Endodermal cell (in vitro differentiated cells): ENCODE measurements at regions not wholly inside any gene's neighbourhood (a gene's known extent, or its start where the extent isn't known, plus 50 kb on each side); places are given as distances from the start of the nearest gene placed in this dataset.

Source experiments
- DNase-seq: peaks from one replicate; pipeline ENCODE4 v3.0.0-alpha.2; 2017
- H3K27ac ChIP-seq: 2 replicates; pipeline ENCODE4 v1.5.1; 2013; ENCODE audit warnings: mild to moderate bottlenecking, low read depth, low read length, moderate library complexity
- H3K27me3 ChIP-seq: 2 replicates; pipeline ENCODE4 v1.6.1; 2013; ENCODE audit warnings: mild to moderate bottlenecking, low read length, moderate library complexity; ENCODE audit not compliant: insufficient read depth, control insufficient read depth, poor library complexity, severe bottlenecking
- H3K36me3 ChIP-seq: 2 replicates; pipeline ENCODE4 v1.7.0; 2013; ENCODE audit warnings: mild to moderate bottlenecking, low read length, moderate library complexity; ENCODE audit not compliant: control insufficient read depth, insufficient read depth
- H3K4me1 ChIP-seq: one replicate; pipeline ENCODE4 v1.7.0; 2013; ENCODE audit warnings: low read length; ENCODE audit not compliant: control insufficient read depth, insufficient read depth
- H3K4me3 ChIP-seq: 2 replicates; pipeline ENCODE4 v1.5.1; 2013; ENCODE audit warnings: mild to moderate bottlenecking, low read length, moderate library complexity
- H3K9ac ChIP-seq: 2 replicates; pipeline ENCODE4 v1.6.1; 2013; ENCODE audit warnings: mild to moderate bottlenecking, low read length, moderate library complexity; ENCODE audit not compliant: poor library complexity, severe bottlenecking; ENCODE audit errors: extremely low read depth
- H3K9me3 ChIP-seq: 2 replicates; pipeline ENCODE4 v1.6.1; 2013; ENCODE audit warnings: mild to moderate bottlenecking, low read length, moderate library complexity; ENCODE audit not compliant: control insufficient read depth
- H3K27ac Mint-ChIP-seq: 2 replicates; pipeline ENCODE4 v1.8.0; 2020; ENCODE audit warnings: mixed read lengths
- H3K27me3 Mint-ChIP-seq: 2 replicates; pipeline ENCODE4 v1.8.0; 2021; ENCODE audit warnings: mild to moderate bottlenecking, mixed read lengths; ENCODE audit not compliant: insufficient read depth
- H3K36me3 Mint-ChIP-seq: 2 replicates; pipeline ENCODE4 v1.8.0; 2020; ENCODE audit warnings: low read depth, mixed read lengths
- H3K4me1 Mint-ChIP-seq: 2 replicates; pipeline ENCODE4 v1.8.0; 2020; ENCODE audit warnings: mixed read lengths
- H3K4me3 Mint-ChIP-seq: 2 replicates; pipeline ENCODE4 v1.8.0; 2020; ENCODE audit warnings: mild to moderate bottlenecking, moderate library complexity, mixed read lengths
- H3K9me3 Mint-ChIP-seq: 2 replicates; pipeline ENCODE4 v1.8.0; 2020; ENCODE audit warnings: mild to moderate bottlenecking, mixed read lengths
- CTCF ChIP-seq: fragments of 200-600 bp; sonication (generic); conservative IDR thresholded peaks from 2 replicates; pipeline ENCODE4 v1.5.0; 2021; ENCODE audit warnings: antibody characterized with exemption, mild to moderate bottlenecking
- WGBS, 2 experiments: methylation state at CpG; one replicate each; pipeline versions ENCODE4 v1.1.5 to v1.1.7; 2013; ENCODE audit warnings: missing lambda C conversion rate in 2 of 2, mixed read lengths in 1 of 2; ENCODE audit not compliant: insufficient coverage in 1 of 2, insufficient read length in 1 of 2; 5-methylcytosine and 5-hydroxymethylcytosine counted together

- Mint-ChIP-seq H3K9me3 (no peaks in the 10 kb centered on the region), H3K27ac (no peak overlapping the region), H3K4me3 (no peak overlapping the region), H3K4me1 (no peaks in the 10 kb centered on the region), H3K36me3 (no peaks in the 10 kb centered on the region), H3K27me3 (no peaks in the 10 kb centered on the region)
- H3K4me1 ChIP-seq, result no peaks in the 10 kb centered on the region
- no peak overlapping the region for H3K27ac ChIP-seq
- TF ChIP-seq CTCF, result no peak
- H3K9me3 ChIP-seq, result no peaks in the 10 kb centered on the region
- peak; percentile 51 for DNase-seq
- no peak overlapping the region for H3K4me3 ChIP-seq
- WGBS, 2 experiments, result 90 to 100% methylated on average over 1 to 4 of the region's 4 CpGs
- H3K27me3 ChIP-seq, result no peaks in the 10 kb centered on the region
- no peak overlapping the region for H3K9ac ChIP-seq
- H3K36me3 ChIP-seq, result no peaks in the 10 kb centered on the region
Observed at GRCh38 chr3:160090653-160091052, 102.0 kb downstream of the IL12A start.

GRCh38 chr3:160091441-160091840 lies 102.8 kb downstream of the IL12A start:
- Histone ChIP-seq H3K9me3 (no peaks in the 10 kb centered on the region), H3K4me3 (no peak overlapping the region), H3K4me1 (no peaks in the 10 kb centered on the region), H3K9ac (no peak overlapping the region), H3K36me3 (no peaks in the 10 kb centered on the region), H3K27ac (no peak overlapping the region), H3K27me3 (no peaks in the 10 kb centered on the region)
- H3K36me3 Mint-ChIP-seq, result no peaks in the 10 kb centered on the region
- no peak for TF ChIP-seq CTCF
- no peak for DNase-seq
- H3K4me3 Mint-ChIP-seq, result no peak overlapping the region
- H3K4me1 Mint-ChIP-seq, result no peaks in the 10 kb centered on the region
- H3K27ac Mint-ChIP-seq, result no peak overlapping the region
- 90 to 94% methylated on average over 4 of the region's 4 CpGs for WGBS, 2 experiments
- H3K9me3 Mint-ChIP-seq, result no peaks in the 10 kb centered on the region
- H3K27me3 Mint-ChIP-seq, result no peaks in the 10 kb centered on the region

GRCh38 chr3:160092760-160093159 lies 104.1 kb downstream of the IL12A start:
- no peaks in the 10 kb centered on the region for H3K9me3 Mint-ChIP-seq
- Histone ChIP-seq H3K4me1 (no peaks in the 10 kb centered on the region), H3K9me3 (no peaks in the 10 kb centered on the region), H3K27me3 (no peaks in the 10 kb centered on the region), H3K4me3 (no peak overlapping the region), H3K27ac (no peak overlapping the region), H3K9ac (no peak overlapping the region), H3K36me3 (no peaks in the 10 kb centered on the region)
- no peaks in the 10 kb centered on the region for H3K27me3 Mint-ChIP-seq
- DNase-seq, result no peak
- H3K4me1 Mint-ChIP-seq, result no peaks in the 10 kb centered on the region
- WGBS, 2 experiments, result 86 to 93% methylated on average over 4 of the region's 4 CpGs
- no peak for TF ChIP-seq CTCF
- H3K4me3 Mint-ChIP-seq, result no peak overlapping the region
- H3K27ac Mint-ChIP-seq, result no peak overlapping the region
- H3K36me3 Mint-ChIP-seq, result no peaks in the 10 kb centered on the region
